Left renal pelvis (tissue), 4 donors: ENCODE measurements at regions not wholly inside any gene's neighbourhood (a gene's known extent, or its start where the extent isn't known, plus 50 kb on each side); places are given as distances from the start of the nearest gene placed in this dataset.

Experiments used
- DNase-seq, 4 donors: peaks; one replicate each; pipeline ENCODE4 v3.0.0-alpha.2; 2013; ENCODE audit warnings: low read depth in 4 of 4, low spot score in 3 of 4

DNA sequence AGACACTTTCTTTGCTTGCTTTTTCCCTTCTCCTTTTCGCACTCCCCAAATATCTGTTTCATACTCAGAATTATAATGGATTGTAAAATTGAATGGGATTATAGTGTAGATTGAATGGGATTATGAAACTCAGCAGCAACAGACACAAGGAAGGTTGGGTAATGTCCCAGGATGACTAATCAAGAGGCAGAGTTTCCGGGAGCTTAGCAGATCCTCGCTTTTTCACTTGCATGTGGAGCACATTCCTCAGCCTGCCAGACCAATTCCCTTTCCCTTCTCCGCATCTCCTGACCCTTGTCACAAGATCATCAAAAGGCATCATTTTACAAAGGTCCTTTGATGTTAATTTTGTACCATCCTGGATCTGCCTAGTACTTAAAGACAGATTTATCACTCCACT, 55.1 kb upstream of the SLC1A1 start:
- no peak for DNase-seq

- no peak for DNase-seq
Observed at GRCh38 chr9:4433379-4433778, 56.9 kb upstream of the SLC1A1 start.

DNA sequence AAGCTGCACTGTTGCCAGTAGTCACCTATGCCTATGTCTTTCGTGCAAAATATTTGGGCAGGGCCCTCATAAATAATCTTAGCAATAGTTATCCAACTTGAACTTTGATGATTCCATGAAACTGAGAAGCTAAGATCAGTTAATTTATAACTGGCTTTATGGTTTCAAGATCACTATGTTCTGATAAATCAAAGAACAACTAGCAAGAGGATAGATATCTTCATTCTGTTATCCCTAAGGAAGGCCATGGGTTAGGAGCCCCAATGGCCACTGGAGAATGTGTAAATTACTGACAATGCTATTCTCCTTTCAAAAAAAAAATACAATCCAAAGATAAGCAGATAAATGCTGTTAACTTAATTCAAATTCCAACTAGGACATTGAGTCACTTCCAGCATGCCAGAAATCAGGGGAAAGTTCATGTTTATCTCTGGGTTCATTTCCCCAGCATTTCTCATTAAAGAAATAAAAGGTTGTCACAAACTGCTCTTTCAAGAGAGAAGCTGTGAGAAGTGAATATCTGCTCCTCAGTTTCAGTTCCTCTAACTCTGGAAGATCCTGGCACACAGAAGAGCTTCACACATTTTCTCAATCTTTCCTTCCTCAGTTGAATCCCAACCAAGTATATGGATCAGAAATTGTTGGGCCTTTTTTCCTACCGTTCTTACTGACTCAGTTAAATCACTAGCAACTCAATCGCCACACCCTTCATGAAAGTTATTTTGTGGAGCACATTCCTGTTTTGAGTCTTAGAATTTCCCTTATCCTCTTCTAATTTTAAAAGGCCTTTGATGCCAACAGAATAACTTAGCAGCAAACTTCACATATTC, 59.6 kb upstream of the SLC1A1 start:
- no peak for DNase-seq

DNA sequence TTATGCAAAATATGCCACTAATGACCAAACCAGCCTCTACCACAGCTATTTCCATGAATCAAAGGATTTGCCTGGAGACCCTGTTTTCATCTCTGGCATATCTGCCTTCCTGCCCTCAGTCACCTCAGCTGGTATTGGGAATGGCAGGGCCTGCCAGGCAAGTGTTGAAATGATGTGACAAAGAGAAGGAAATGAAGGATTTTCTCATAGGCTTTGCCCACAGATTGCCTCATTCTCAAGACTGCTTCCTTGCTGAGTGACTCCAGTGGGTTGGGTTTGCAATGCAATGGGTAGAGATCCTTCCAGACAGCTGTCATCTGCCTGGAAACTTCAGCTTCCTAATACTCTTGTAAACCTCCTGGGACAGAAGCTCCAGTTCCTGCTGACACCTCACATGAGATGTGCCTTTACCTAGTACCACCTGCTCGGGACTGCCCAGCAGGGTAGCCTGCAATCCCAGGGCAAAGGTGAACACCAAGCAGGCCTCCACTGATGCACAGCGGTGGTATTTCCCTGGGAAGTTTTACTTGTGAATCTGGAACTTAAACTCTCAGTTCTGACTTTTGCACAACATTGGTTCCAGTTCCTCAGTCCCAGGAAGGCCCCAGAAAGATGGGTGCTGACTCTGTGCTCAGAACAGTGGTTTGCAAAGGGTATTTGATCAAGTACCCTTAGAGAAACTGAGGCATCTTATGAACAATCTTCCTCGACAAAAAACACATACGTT, 64.8 kb upstream of the SLC1A1 start:
- DNase-seq: no peak

- DNase-seq: no peak
Observed at GRCh38 chr9:4424891-4425290, 65.4 kb upstream of the SLC1A1 start.

GRCh38 chr9:4424038-4424437, 66.2 kb upstream of the SLC1A1 start:
- DNase-seq: no peak

GRCh38 chr9:4423207-4423610, 67.1 kb upstream of the SLC1A1 start:
- no peak for DNase-seq

- no peak for DNase-seq
Observed at GRCh38 chr9:4422495-4422894, 67.8 kb upstream of the SLC1A1 start.

- DNase-seq: no peak
Observed at GRCh38 chr9:4421847-4422246, 68.4 kb upstream of the SLC1A1 start.

DNA sequence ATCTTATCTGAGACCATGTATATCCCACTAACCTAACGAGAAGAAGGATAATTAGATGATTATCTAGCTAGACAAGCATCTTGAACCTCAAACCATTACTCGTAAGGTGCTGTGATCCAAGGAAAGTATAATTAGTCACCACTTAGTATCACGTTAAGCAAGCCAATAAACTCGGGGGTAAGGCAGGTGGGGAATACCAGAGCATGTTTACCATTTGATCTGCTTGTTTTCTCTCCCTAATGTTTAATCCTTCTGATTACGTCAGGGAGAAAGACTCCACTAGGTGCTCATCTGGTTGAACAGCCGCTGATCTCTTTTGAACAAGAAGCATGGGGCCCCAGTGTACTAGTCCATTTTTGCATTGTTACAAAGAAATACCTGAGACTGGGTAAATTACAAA, 69.9 kb upstream of the SLC1A1 start:
- no peak for DNase-seq

- DNase-seq: no peak
Observed at GRCh38 chr9:4417578-4418325, 72.5 kb upstream of the SLC1A1 start.

DNA sequence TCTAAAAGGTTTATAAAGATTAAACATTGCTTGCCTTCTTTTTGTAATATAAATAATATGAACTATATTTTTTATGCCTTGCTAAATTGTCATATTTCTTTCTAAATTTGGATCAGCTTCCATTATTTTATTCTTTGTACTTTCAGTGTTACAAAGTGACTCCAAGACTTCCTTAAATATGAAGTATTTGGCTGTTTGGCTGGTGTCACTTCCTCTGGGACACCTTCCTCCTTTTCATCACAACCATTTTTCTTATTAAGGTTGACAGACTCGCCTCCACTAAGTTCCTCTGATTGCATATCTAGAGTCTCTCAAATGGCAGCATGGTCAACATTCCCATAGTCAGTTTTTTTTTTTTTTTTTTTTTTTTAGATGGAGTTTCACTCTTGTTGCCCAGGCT, 73.8 kb upstream of the SLC1A1 start:
- DNase-seq: no peak

- no peak for DNase-seq
Observed at GRCh38 chr9:4415281-4415680, 75.0 kb upstream of the SLC1A1 start.

GRCh38 chr9:4413856-4414255, 76.4 kb upstream of the SLC1A1 start:
- DNase-seq: no peak

DNA sequence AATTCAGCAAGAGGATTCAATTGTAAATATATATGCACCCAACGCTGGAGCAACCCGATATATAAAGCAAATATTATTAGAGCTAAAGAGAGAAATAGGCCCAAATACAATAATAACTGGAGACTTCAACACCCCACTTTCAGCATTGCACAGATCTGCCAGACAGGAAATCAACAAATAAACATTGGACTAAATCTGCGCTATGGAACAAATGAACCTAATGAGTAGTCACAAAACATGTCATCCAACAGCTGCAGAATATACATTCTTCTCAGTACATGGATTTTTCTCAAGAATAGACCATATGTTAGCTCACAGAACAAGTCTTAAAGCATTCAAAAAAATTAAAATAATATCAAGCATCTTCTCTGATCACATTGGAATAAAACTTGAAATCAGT, 86.1 kb upstream of the SLC1A1 start:
- no peak for DNase-seq

- no peak for DNase-seq
Observed at GRCh38 chr9:4402501-4402900, 87.8 kb upstream of the SLC1A1 start.

DNA sequence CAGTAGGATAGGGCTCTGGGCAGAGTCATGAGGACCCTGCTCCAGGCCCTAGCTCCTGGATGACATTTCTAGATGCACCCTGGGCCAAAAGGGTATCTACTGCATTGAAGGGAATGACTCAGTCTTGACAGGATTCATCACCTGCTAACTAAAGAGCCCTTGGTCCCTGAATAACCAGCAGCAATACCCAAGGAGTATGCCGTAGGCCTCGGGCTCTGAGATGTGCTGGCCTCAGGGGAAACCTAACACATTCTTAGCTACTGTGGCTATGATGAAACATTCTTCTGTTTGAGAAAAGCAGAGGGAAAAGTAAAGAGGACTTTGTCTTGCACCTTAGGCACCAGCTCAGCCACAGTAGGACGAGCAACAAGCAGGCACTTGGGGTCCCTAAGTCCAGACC, 89.5 kb upstream of the SLC1A1 start:
- DNase-seq: no peak

DNA sequence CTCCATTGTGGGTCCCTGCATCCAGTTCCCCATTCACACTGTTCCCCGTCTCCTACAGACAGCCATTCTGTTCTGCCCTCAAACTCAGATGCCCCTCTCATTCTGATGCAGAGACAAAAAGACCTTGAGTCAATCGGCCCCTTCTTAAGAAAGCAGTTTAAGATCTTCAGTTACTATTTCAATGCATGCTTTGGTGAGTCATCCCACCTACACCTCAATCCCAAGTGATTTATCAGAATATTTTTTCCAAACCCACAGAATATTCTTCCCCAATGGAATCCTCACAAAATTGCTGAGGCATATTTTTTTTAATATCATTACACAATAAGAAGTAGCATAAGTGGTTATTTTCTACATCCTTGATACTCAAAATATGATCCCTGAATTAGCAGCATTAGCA, 92.4 kb upstream of the SLC1A1 start:
- DNase-seq: no peak

DNA sequence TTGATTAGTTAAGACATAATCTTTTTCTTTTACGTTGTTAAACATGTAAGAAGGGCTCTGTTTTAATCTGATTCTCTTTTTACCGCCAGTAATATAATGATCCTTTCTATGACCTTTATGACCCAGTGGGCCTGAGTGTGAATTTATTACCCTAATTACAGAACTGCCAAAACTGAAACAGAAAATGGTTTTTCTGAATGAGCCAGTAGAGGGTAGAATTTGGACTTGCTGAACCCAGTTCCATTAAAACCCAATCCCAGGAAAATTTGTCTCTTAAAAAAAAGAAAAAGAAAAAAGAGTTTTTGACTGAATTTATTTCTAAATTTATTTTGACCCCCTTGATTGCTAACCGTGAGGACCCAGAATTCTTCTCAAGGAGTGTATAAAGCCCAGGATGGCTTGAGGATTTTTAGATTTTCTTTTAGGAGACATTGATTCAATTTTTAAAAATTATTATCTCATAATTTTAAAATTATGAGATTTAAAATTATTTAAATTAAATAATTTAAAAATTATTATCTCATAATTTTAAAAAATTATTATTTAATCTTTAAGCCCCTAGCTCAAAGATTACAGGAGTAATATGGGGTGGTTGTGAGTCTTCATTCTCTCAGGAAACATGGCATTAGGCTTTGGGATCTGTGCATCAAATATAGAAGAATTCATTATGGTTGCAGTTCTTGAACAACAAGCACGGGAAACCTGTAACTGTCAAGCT, 94.1 kb upstream of the GLIS3 start:
- no peak for DNase-seq

- no peak for DNase-seq
Observed at GRCh38 chr9:4389755-4390154, 89.9 kb upstream of the GLIS3 start.

DNA sequence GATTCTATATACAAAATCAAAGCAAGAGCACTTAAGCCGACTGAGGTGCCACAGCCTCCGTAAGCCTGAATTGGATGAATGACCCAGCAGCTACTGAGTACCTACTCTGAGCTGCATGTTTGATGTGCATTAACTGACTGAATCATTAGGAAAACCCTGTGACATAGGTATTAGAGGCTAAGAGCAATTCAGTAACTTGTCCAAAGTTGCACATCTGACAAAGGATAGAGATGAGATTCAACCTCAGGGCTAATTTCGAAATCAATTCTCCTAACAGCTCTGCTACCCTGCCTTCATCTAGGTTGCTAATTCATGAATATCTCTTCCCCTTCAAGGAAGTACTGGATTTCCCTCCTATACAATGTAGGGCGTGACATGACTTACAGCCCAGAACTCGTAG, 89.1 kb upstream of the GLIS3 start:
- DNase-seq: no peak
